GM23338 (cell line): ENCODE measurements at regions not wholly inside any gene's neighbourhood (a gene's known extent, or its start where the extent isn't known, plus 50 kb on each side); places are given as distances from the start of the nearest gene placed in this dataset.

Experiments used
- ATAC-seq: fragments of 200-7000 bp; cut with Tn5 transposase; 3 replicates; pipeline ENCODE4 v1.9.1; 2020
- DNase-seq: peaks from one replicate; pipeline ENCODE4 v3.0.0-alpha.2; 2015; ENCODE audit warnings: low spot score
- H2AFZ ChIP-seq: fragments of 200-600 bp; sonication (generic); 2 replicates; pipeline ENCODE4 v1.8.0; 2016; ENCODE audit warnings: antibody characterized with exemption, mild to moderate bottlenecking, moderate library complexity
- H3F3A ChIP-seq: fragments of 200-600 bp; sonication (generic); replicated peaks from 2 replicates; pipeline ENCODE4 v1.8.0; 2017; ENCODE audit warnings: antibody characterized with exemption, mixed run types, low read depth
- H3K27ac ChIP-seq: fragments of 200-600 bp; sonication (generic); 2 replicates; pipeline ENCODE4 v1.6.1; 2016; ENCODE audit warnings: low read depth
- H3K27me3 ChIP-seq: fragments of 200-600 bp; sonication (generic); 2 replicates; pipeline ENCODE4 v1.8.0; 2016; ENCODE audit warnings: mild to moderate bottlenecking, mixed run types, moderate library complexity; ENCODE audit not compliant: insufficient read depth
- H3K36me3 ChIP-seq: fragments of 200-600 bp; sonication (generic); 2 replicates; pipeline ENCODE4 v1.8.0; 2016; ENCODE audit warnings: mild to moderate bottlenecking; ENCODE audit not compliant: insufficient read depth
- H3K4me1 ChIP-seq: fragments of 200-600 bp; sonication (generic); 2 replicates; pipeline ENCODE4 v1.8.0; 2016; ENCODE audit warnings: mild to moderate bottlenecking, moderate library complexity; ENCODE audit not compliant: insufficient read depth
- H3K4me2 ChIP-seq: fragments of 200-600 bp; sonication (generic); 2 replicates; pipeline ENCODE4 v1.7.1; 2017; ENCODE audit warnings: mixed run types
- H3K4me3 ChIP-seq: fragments of 200-600 bp; sonication (generic); 2 replicates; pipeline ENCODE4 v1.6.1; 2016; ENCODE audit warnings: mixed run types
- H3K79me2 ChIP-seq: fragments of 200-600 bp; sonication (generic); replicated peaks from 2 replicates; pipeline ENCODE4 v1.8.0; 2017; ENCODE audit warnings: mild to moderate bottlenecking; ENCODE audit not compliant: insufficient read depth
- H3K9me2 ChIP-seq: fragments of 200-600 bp; sonication (generic); 2 replicates; pipeline ENCODE4 v1.8.0; 2017; ENCODE audit not compliant: insufficient read depth
- H4K20me1 ChIP-seq: fragments of 200-600 bp; sonication (generic); replicated peaks from 2 replicates; pipeline ENCODE4 v1.8.0; 2017; ENCODE audit warnings: mild to moderate bottlenecking; ENCODE audit not compliant: insufficient read depth
- H3K27ac Mint-ChIP-seq: 2 replicates; pipeline ENCODE4 v1.8.0; 2020; ENCODE audit warnings: inconsistent platforms, mild to moderate bottlenecking, moderate library complexity, mixed read lengths
- H3K27me3 Mint-ChIP-seq: 3 replicates; pipeline ENCODE4 v1.8.0; 2022; ENCODE audit warnings: low read depth, mild to moderate bottlenecking, moderate library complexity, mixed read lengths, inconsistent platforms; ENCODE audit not compliant: insufficient read depth, poor library complexity
- H3K36me3 Mint-ChIP-seq: 3 replicates; pipeline ENCODE4 v1.8.0; 2021; ENCODE audit warnings: low read depth, mild to moderate bottlenecking, inconsistent platforms, moderate library complexity, mixed read lengths
- H3K4me1 Mint-ChIP-seq: 3 replicates; pipeline ENCODE4 v1.8.0; 2020; ENCODE audit warnings: mild to moderate bottlenecking, inconsistent platforms, mixed read lengths
- H3K4me3 Mint-ChIP-seq: 3 replicates; pipeline ENCODE4 v1.8.0; 2021; ENCODE audit warnings: moderate library complexity, mild to moderate bottlenecking, inconsistent platforms, mixed read lengths
- H3K9me3 Mint-ChIP-seq: 3 replicates; pipeline ENCODE4 v1.8.0; 2020; ENCODE audit warnings: moderate library complexity, mild to moderate bottlenecking, inconsistent platforms, mixed read lengths
- CREB1 ChIP-seq: fragments of 250-450 bp; sonication (Bioruptor Pico); IDR thresholded peaks from 2 replicates; pipeline ENCODE4 v1.5.0; 2020; ENCODE audit warnings: low read depth, mild to moderate bottlenecking, moderate library complexity
- EZH2 ChIP-seq: fragments of 200-600 bp; sonication (generic); IDR thresholded peaks from one replicate; pipeline ENCODE4 v1.8.0; 2017; ENCODE audit warnings: antibody characterized with exemption, mild to moderate bottlenecking, low read depth; ENCODE audit not compliant: unreplicated experiment
- EZH2phosphoT487 ChIP-seq: fragments of 200-600 bp; sonication (generic); IDR thresholded peaks from one replicate; pipeline ENCODE4 v1.8.1; 2018; ENCODE audit warnings: antibody characterized with exemption; ENCODE audit not compliant: unreplicated experiment
- JUNB ChIP-seq: IDR thresholded peaks from one replicate; pipeline ENCODE4 v1.6.1; 2016; ENCODE audit warnings: antibody characterized with exemption; ENCODE audit not compliant: unreplicated experiment
- NANOG ChIP-seq: IDR thresholded peaks from 2 replicates; pipeline ENCODE4 v1.6.1; 2016; ENCODE audit warnings: antibody characterized with exemption, borderline replicate concordance
- POLR2AphosphoS5 ChIP-seq: IDR thresholded peaks from 2 replicates; pipeline ENCODE4 v1.6.1; 2016; ENCODE audit warnings: antibody characterized with exemption, low read depth
- STAT1 ChIP-seq: IDR thresholded peaks from one replicate; pipeline ENCODE4 v1.6.1; 2016; ENCODE audit warnings: antibody characterized with exemption; ENCODE audit not compliant: unreplicated experiment
- ZNF114 ChIP-seq: fragments of 250-450 bp; sonication (Bioruptor Pico); IDR thresholded peaks from 2 replicates; pipeline ENCODE4 v1.5.0; 2020; ENCODE audit warnings: mild to moderate bottlenecking, moderate library complexity
- ZNF331 ChIP-seq: fragments of 250-450 bp; sonication (Bioruptor Pico); IDR thresholded peaks from 2 replicates; pipeline ENCODE4 v1.5.0; 2020; ENCODE audit warnings: low read depth, mild to moderate bottlenecking, moderate library complexity
- ZNF462 ChIP-seq: fragments of 250-450 bp; sonication (Bioruptor Pico); IDR thresholded peaks from 2 replicates; pipeline ENCODE4 v1.5.0; 2020; ENCODE audit warnings: mild to moderate bottlenecking, moderate library complexity
- TF ChIP-seq, protein P1 (sequence below): IDR thresholded peaks from 2 replicates; pipeline ENCODE4 v1.6.1; 2016; ENCODE audit warnings: antibody characterized with exemption
- TF ChIP-seq, protein P2 (sequence below), 2 experiments: fragments of 200-600 bp in 1 of 2; sonication (generic) in 1 of 2; conservative IDR thresholded peaks; 2 replicates each; pipeline versions ENCODE4 v1.5.1 to v1.6.1; 2016 to 2017; ENCODE audit warnings: antibody characterized with exemption in 2 of 2, low read depth in 2 of 2, mild to moderate bottlenecking in 2 of 2, moderate library complexity in 1 of 2
- TF ChIP-seq, protein P3 (sequence below): IDR thresholded peaks from one replicate; pipeline ENCODE4 v1.6.1; 2018; ENCODE audit warnings: antibody characterized with exemption; ENCODE audit not compliant: unreplicated experiment

- no peak for TF ChIP-seq POLR2AphosphoS5
- no peak for TF ChIP-seq ZNF114
- TF ChIP-seq JUNB: no peak
- TF ChIP-seq EZH2: no peak
- TF ChIP-seq ZNF462 (CRISPR knock-in tag): no peak
- TF ChIP-seq, protein P1, sequence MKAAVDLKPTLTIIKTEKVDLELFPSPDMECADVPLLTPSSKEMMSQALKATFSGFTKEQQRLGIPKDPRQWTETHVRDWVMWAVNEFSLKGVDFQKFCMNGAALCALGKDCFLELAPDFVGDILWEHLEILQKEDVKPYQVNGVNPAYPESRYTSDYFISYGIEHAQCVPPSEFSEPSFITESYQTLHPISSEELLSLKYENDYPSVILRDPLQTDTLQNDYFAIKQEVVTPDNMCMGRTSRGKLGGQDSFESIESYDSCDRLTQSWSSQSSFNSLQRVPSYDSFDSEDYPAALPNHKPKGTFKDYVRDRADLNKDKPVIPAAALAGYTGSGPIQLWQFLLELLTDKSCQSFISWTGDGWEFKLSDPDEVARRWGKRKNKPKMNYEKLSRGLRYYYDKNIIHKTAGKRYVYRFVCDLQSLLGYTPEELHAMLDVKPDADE: no peak
- TF ChIP-seq, protein P2, sequence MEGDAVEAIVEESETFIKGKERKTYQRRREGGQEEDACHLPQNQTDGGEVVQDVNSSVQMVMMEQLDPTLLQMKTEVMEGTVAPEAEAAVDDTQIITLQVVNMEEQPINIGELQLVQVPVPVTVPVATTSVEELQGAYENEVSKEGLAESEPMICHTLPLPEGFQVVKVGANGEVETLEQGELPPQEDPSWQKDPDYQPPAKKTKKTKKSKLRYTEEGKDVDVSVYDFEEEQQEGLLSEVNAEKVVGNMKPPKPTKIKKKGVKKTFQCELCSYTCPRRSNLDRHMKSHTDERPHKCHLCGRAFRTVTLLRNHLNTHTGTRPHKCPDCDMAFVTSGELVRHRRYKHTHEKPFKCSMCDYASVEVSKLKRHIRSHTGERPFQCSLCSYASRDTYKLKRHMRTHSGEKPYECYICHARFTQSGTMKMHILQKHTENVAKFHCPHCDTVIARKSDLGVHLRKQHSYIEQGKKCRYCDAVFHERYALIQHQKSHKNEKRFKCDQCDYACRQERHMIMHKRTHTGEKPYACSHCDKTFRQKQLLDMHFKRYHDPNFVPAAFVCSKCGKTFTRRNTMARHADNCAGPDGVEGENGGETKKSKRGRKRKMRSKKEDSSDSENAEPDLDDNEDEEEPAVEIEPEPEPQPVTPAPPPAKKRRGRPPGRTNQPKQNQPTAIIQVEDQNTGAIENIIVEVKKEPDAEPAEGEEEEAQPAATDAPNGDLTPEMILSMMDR (conservative IDR thresholded peaks at IDR 0.05; ENCODE audit: low read depth in 2 of 2): no peak
- no peak for TF ChIP-seq ZNF331 (CRISPR knock-in tag)
- TF ChIP-seq, protein P3, sequence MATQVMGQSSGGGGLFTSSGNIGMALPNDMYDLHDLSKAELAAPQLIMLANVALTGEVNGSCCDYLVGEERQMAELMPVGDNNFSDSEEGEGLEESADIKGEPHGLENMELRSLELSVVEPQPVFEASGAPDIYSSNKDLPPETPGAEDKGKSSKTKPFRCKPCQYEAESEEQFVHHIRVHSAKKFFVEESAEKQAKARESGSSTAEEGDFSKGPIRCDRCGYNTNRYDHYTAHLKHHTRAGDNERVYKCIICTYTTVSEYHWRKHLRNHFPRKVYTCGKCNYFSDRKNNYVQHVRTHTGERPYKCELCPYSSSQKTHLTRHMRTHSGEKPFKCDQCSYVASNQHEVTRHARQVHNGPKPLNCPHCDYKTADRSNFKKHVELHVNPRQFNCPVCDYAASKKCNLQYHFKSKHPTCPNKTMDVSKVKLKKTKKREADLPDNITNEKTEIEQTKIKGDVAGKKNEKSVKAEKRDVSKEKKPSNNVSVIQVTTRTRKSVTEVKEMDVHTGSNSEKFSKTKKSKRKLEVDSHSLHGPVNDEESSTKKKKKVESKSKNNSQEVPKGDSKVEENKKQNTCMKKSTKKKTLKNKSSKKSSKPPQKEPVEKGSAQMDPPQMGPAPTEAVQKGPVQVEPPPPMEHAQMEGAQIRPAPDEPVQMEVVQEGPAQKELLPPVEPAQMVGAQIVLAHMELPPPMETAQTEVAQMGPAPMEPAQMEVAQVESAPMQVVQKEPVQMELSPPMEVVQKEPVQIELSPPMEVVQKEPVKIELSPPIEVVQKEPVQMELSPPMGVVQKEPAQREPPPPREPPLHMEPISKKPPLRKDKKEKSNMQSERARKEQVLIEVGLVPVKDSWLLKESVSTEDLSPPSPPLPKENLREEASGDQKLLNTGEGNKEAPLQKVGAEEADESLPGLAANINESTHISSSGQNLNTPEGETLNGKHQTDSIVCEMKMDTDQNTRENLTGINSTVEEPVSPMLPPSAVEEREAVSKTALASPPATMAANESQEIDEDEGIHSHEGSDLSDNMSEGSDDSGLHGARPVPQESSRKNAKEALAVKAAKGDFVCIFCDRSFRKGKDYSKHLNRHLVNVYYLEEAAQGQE: no peak
- TF ChIP-seq STAT1: no peak
- TF ChIP-seq EZH2phosphoT487: no peak
- no peak for TF ChIP-seq CREB1 (CRISPR knock-in tag)
- TF ChIP-seq NANOG: no peak
- H3K36me3 ChIP-seq: no peaks in the 10 kb centered on the region
- no peaks in the 10 kb centered on the region for H3F3A ChIP-seq
- no peak for DNase-seq
- H3K4me1 ChIP-seq: no peaks in the 10 kb centered on the region
- H3K4me3 Mint-ChIP-seq: no peak overlapping the region
- no peak overlapping the region for H3K4me3 ChIP-seq
- no peaks in the 10 kb centered on the region for H3K79me2 ChIP-seq
- no peaks in the 10 kb centered on the region for H3K36me3 Mint-ChIP-seq
- no peaks in the 10 kb centered on the region; the same call in 2 of the 3 replicates for H3K4me1 Mint-ChIP-seq
- no peak overlapping the region for H3K27ac ChIP-seq
- no peaks in the 10 kb centered on the region for H4K20me1 ChIP-seq
- no peaks in the 10 kb centered on the region for H3K27me3 ChIP-seq
- H3K9me3 Mint-ChIP-seq: no peaks in the 10 kb centered on the region
- H3K4me2 ChIP-seq: no peak overlapping the region
- no peak for ATAC-seq
- no peak overlapping the region for H2AFZ ChIP-seq
- H3K9me2 ChIP-seq: no peaks in the 10 kb centered on the region
- H3K27me3 Mint-ChIP-seq: no peaks in the 10 kb centered on the region
- no peak overlapping the region for H3K27ac Mint-ChIP-seq
Observed at GRCh38 chr5:8769631-8770030, 776.2 kb downstream of the SEMA5A start.
